ENCODE measurements at regions not wholly inside any gene's neighbourhood (a gene's known extent, or its start where the extent isn't known, plus 50 kb on each side); places are given as distances from the start of the nearest gene placed in this dataset.
A peak's percentile ranks its signal among the peaks of the same experiment; 100 is the strongest.

DNA sequence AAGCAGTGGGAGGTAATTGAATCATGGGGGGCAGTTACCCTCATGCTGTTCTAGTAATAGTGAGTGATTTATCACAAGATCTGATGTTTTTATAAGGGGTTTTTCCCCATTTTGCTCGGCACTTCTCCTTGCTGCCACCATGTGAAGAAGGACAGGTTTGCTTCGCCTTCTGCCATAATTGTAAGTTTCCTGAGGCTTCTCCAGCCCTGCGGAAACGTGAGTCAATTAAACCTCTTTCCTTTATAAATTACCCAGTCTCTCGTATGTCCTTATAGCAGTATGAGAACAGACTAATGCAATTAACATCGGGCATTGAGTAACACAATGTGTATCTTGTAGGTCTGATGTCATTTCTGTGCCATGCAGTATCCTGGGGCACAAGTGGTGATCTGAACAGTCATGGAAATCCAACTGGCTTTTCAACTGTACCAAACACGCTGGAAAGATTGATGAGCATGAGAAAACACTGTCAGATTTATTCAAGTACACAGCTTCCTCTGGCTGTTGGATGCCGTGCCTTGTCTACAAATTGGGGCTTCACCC, 208.6 kb upstream of the KIAA1217 start:
- no peak overlapping the region for H3K4me3 ChIP-seq (ENCODE audit: low read depth, low read length)
- DNase-seq (ENCODE audit: low read depth) = no peak
- in situ Hi-C loops (cut with HindIII; ENCODE audit: low sequenced_read_pairs) = no loop called here
- TF ChIP-seq, protein P1, sequence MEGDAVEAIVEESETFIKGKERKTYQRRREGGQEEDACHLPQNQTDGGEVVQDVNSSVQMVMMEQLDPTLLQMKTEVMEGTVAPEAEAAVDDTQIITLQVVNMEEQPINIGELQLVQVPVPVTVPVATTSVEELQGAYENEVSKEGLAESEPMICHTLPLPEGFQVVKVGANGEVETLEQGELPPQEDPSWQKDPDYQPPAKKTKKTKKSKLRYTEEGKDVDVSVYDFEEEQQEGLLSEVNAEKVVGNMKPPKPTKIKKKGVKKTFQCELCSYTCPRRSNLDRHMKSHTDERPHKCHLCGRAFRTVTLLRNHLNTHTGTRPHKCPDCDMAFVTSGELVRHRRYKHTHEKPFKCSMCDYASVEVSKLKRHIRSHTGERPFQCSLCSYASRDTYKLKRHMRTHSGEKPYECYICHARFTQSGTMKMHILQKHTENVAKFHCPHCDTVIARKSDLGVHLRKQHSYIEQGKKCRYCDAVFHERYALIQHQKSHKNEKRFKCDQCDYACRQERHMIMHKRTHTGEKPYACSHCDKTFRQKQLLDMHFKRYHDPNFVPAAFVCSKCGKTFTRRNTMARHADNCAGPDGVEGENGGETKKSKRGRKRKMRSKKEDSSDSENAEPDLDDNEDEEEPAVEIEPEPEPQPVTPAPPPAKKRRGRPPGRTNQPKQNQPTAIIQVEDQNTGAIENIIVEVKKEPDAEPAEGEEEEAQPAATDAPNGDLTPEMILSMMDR (IDR thresholded peaks at IDR 0.05; ENCODE audit: low read depth, low read length, missing control alignments) = no peak

DNA sequence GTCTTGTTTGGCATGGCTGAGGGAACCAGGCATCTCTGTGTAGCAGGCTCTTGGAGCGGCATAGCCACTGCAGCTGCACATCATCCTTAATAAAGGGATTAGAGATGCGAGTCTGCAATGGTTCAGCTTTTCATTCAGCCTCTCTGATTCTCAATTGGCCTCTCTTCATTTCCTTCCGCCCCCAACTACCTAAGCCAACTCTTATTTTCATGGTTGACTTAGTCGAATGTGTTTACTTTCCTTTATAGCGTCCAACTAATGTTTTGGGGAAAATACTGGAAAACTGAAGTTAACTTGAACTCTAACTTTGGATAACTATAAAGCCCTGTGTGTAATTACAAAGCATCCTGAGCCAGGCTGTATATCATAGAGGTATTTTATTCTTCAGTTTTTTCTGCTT, 202.2 kb upstream of the KIAA1217 start:
- TF ChIP-seq, protein P1 (IDR thresholded peaks at IDR 0.05; ENCODE audit: low read depth, low read length, missing control alignments) = no peak
- no peak overlapping the region for H3K4me3 ChIP-seq (ENCODE audit: low read depth, low read length)
- in situ Hi-C loops (cut with HindIII; ENCODE audit: low sequenced_read_pairs) = no loop called here
- DNase-seq (ENCODE audit: low read depth) = no peak

DNA sequence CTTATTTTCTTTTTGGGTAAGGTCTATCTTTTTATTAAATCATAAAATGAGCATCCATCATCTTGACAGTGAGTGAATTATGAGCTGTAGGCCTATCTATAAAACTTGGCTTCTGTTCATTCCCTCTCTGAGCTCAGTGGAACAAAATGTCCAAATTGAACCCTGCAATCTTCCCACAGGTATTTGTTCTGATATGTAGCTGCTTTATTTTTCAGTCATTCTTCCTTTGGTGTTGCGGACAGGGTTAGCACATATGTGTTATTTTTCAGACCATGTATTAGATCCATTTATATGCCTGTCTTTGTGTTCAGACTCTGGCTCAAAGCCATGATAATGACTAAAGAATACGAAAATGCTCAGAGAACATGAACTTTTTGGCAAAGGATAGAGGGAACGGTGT, 201.6 kb upstream of the KIAA1217 start:
- in situ Hi-C loops (cut with HindIII; ENCODE audit: low sequenced_read_pairs) = no loop called here
- TF ChIP-seq, protein P1 (IDR thresholded peaks at IDR 0.05; ENCODE audit: low read depth, low read length, missing control alignments) = no peak
- peak; percentile 34 for DNase-seq (ENCODE audit: low read depth)
- no peak overlapping the region for H3K4me3 ChIP-seq (ENCODE audit: low read depth, low read length)

DNA sequence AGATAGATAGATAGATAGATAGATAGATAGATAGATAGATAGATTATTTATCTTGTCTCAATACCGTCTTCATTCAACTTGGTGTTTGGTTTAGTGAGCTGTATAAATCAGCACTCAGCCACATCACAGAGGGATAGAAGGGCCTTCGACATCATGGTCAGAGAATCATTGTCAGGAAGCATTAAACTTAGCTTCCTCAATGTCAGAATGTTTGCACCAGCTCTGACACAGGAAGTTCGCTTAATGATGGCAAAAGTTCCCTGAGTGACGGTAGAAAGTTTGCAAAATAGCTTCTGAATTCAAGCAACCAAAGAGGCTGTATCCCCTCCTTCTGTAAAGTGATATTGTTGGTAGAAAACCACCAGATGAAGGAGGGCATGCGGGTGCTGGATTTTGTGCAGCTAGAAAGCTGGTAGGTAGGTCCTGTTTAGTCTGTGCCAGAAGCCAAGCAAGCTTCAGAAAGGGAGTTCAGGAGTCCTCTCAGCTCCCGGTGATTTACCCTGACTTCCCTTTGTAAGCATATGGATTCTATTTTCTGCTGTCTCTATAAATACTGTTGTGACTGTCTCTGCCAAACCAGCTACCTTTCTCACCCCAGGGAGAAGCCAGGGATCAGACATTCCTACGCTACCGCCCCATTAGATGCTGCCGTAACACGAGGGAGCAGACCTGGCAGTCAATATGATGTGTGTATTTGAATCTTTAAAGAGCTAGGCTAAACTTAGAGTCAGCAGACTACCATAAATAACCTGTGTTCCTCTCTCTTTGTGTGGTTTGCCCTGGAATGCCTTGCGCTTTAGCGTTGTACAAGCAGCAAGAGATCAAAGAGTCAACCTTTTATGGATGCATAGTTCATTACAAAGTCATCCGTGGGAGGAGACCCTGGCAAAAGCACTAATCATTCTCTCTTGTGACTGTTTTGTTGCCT, 200.5 kb upstream of the KIAA1217 start:
- TF ChIP-seq, protein P1 (IDR thresholded peaks at IDR 0.05; ENCODE audit: low read depth, low read length, missing control alignments) = no peak
- in situ Hi-C loops (cut with HindIII; ENCODE audit: low sequenced_read_pairs) = no loop called here
- peak overlapping the region; percentile 4 for H3K4me3 ChIP-seq (ENCODE audit: low read depth, low read length)
- DNase-seq (ENCODE audit: low read depth) = peak; percentile 93

DNA sequence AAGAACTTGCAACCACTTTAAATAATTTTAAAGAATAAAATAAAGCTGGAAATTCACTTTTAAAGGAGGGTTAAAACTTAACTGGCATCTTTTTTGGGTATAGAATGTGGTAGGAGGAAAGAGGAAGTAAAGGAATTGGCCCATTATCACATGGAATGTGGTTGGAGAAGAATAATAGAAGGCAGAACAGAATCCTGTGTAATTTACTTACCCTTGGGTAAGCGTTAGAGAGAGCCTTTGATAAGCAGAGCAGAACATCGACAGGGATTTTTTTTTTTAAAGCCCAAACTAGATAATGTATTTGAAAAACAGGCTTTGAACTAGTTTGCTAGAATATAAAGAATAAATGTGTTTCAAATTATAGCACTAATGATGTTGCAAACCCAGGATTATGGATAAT, 199.8 kb upstream of the KIAA1217 start:
- TF ChIP-seq, protein P1 (IDR thresholded peaks at IDR 0.05; ENCODE audit: low read depth, low read length, missing control alignments) = no peak
- DNase-seq (ENCODE audit: low read depth) = no peak
- in situ Hi-C loops (cut with HindIII; ENCODE audit: low sequenced_read_pairs) = no loop called here
- peak overlapping the region; percentile 3 for H3K4me3 ChIP-seq (ENCODE audit: low read depth, low read length)

DNA sequence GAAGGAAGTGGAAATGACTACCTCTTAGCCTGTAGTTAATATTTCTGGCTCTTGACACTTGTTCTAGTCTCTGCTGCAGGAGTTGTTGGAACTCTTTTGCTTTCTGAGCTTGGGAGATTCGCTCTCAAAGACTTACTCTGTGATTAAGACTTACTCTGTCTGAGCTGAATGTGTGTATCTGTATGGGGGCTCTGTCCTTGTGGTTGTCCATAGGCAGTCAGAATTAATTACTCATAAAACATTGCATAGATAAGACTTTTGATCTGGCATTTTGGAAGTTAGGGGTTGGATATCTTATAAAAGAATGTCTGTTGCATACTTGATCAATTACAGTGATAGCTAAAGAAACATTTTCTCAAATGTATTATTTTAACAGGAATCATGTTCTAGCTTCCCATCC, 199.2 kb upstream of the KIAA1217 start:
- H3K4me3 ChIP-seq (ENCODE audit: low read depth, low read length) = no peak overlapping the region
- in situ Hi-C loops (cut with HindIII; ENCODE audit: low sequenced_read_pairs) = no loop called here
- DNase-seq (ENCODE audit: low read depth) = no peak
- TF ChIP-seq, protein P1 (IDR thresholded peaks at IDR 0.05; ENCODE audit: low read depth, low read length, missing control alignments) = no peak
